HT1080 (cell line): ENCODE measurements at regions not wholly inside any gene's neighbourhood (a gene's known extent, or its start where the extent isn't known, plus 50 kb on each side); places are given as distances from the start of the nearest gene placed in this dataset.

ENCODE experiments used
- DNase-seq: peaks from one replicate; pipeline ENCODE4 v3.0.0-alpha.2; 2015; ENCODE audit warnings: low read depth

DNA sequence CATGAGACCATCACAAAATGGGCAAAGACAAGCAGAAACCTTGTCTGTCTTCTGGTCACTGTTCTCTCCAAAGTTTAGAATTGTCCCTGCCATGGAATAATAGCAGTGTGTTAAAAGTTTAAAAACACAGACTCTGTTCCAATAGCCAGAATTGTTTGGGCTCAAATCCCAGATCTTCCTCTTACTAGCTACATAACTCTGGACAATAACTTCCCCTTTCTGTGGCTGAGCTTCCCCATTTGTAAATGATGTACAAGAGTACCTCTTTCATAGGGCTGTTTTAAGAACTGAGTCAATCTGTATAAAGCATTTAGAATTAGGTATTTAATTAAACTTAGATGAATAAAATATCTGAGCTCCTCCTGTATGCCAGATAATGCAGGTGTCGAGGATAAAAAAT, 623.0 kb downstream of the NTRK3 start:
- no peak for DNase-seq

DNA sequence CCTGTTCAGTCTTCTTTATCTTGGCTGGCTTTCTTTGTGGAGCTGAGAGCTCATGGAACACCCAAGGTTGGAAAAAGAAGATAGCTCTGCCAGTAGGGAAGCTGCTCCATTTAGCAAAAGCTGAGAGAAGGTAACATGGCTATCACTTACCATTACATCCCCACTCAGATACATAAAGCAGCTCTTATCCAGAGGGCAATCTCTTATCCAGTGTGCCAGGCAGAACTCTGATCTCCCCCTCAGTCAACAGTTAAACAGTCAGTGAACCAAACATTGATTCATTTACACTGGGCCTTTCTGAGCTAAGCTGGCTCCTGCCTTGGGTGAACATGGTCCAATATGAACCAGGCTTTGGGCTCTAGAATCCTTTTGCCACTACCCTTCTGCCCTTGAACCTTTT, 624.2 kb downstream of the NTRK3 start:
- no peak for DNase-seq

DNA sequence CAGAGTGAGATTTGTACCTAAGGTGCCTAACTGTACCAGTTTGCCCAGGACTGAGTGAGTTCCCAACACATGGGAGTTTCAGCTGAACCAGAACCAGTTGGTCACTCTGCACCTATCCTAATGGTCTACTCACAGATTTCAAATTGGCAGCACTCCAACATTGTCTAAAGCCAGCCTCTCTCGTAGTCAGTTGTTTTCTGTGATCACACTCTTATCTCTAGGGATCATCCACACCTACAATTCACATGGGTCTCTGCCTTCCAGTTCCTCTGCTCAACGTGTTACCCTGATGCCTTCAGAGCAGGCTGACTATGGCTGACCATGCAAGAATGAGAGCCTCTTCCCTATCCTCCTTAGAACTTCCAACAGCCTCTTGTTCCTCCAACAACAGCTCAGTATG, 624.8 kb downstream of the NTRK3 start:
- no peak for DNase-seq

DNA sequence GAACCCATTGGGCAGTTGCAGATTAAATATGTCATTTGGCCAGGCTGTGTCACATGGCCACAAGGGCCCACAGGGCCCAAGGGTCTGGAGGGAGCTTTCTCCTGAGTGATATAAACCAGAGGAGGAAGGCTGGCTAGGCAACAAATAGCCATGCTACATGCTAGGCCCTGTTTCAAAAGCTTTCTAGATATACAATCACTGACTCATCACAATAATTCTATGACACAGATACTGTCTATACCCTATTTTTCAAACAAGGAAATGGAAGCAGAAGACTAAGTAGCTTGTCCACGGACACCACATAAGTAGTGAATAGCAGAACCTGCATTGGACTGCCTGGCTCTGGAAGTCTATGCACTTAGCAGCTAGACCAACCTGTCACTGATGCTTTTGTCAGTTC, 625.4 kb downstream of the NTRK3 start:
- DNase-seq: no peak

DNA sequence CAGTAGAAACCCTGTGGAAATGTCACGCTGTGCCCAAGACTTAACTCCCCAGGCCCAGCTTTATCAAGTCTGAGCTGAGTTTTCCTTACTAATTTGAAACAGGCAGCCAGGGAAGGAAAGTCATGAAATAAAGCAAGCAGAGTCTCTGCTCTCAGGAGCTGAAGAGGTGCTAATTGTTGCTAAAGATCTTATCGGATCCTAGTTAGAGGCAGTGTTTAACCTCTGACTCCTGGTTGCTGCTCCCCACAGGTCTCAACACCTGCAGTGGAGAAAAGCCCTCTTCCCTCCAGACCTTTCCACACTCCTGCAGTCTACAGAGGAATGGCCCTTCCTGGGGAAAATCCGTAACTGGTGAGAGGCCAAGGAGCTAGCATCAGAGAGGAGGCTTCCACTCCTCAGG, 628.2 kb downstream of the NTRK3 start:
- DNase-seq: no peak

DNA sequence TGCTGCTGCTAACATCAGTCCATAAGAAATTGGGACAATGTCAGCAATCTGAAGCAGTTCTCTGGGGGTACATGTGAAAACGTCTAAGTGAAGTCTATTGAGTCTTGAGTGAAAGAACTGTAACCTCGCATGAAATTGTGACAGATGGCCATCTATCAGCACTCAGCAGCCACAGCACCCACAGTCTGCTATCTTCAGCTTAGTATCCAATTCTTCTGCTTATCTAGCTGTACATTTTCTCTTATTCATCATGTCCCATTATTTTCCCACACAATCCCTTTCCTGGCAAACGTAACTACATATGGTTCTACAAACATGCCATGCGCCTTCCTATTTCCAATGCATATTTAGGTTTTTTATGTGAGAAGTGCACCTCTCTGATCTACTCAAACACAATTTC, 629.7 kb downstream of the NTRK3 start:
- DNase-seq: no peak

DNA sequence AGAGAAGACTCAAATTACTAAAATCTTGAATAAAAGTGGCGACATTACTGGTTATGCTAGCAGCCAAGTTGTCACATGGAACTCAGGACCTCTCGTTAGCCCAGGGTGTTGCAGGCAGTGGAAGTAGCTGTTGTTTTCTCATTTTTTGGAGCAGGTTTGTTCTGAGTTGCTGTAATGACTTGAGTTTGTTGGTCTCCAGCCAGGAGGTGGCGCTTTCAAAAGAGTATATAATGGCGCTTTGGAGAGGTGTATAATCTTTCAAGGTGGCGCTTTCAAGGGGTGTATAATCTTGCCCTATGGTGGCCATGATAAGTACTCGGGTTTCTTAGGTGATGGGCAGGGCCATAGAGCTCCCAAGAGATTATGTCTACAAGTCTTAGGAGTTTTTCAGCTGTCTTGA, 632.7 kb downstream of the NTRK3 start:
- no peak for DNase-seq

DNA sequence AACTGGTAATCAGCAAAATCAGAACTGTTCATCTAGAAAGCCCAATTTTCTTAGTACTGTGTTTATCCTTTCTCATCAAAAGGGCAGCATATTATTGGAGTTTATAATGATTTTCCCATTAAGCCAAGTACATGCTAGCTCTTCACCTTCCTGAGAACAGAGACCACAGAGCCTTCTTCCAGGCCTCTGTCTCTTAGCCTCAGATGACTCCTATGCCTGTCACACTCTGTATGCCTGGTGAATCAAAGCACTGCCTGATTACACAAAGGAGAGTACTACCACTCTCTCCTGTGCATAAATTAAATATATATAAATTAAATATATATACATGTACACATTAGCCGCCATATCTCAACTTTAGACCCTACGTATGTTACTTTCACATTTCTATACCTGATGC, 636.1 kb downstream of the NTRK3 start:
- peak; percentile 9 for DNase-seq

DNA sequence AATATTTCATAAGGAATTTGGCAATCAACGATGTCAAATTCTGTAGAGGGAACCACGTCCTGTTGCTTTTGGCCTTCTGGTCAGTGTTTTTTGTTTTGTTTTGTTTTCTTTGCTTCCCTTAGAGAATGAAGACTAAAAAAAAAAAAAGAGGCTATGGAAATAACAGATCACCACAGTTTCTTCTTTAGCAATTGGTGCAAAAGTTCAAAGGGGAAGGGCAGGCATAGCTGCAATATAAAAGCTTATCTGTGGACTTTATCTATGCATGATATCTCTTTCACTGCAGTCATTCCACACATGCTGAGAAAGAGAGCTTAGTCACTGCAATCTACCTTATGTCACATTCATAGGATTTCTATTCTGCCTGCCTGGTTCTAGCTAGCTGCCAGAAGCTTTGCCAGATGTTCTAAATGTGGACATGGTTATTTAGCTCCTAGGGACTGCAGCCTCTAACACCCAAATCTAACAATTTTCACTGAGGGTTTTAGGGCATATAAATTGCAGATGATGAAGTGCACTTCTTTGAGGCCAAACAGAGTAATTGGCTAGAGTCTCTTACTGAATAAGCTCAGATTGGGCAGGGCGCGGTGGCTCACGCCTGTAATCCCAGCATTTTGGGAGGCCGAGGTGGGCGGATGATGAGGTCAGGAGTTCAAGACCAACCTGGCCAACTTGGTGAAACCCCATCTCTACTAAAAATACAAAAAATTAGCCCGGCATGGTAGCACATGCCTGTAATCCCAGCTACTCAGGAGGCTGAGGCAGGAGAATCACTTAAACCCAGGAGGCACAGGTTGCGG, 637.2 kb downstream of the NTRK3 start:
- peak; percentile 63 for DNase-seq

DNA sequence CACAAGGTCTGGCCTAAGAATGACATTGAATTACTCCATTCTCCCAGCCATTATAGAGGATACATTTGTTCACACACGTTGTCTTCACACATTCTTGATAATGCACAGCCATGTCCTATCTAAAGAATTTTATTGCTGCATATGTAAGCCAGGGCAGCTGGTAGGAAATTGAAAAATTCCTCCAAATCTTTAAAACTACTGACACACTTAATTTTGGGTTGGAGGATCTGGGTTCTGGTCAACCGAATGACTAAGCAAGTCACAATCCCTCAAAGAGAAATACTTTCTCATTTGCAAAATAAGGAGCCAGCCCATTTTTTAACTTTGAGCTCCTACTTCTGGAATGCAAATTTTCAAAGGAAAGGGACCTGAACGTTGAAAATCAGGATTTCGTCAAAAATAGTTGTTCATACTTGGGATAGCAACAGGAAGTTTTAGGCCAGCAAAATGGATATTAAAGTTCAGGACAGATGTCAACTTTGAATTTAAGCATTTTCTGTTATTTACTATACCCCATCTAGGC, 638.3 kb downstream of the NTRK3 start:
- DNase-seq: no peak

DNA sequence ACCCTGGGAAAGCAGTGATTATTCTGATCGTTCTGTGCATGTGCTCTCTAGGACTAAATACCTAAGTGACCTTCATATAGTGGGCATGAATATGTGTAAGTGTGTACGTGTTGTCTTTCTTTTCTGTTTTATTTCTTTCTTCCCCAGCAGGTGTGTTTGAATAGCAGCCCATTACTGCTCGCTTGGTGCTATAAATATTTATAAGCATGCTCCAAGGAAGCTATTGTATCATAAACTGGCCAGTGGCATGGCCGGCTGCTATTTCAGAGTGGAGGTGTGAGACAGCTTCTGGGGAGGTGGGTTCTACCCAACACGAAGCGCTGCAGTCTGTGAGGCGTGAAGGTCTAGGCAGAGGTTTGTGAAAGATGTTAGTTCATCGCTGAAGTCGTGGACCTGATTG, 641.8 kb downstream of the NTRK3 start:
- no peak for DNase-seq

DNA sequence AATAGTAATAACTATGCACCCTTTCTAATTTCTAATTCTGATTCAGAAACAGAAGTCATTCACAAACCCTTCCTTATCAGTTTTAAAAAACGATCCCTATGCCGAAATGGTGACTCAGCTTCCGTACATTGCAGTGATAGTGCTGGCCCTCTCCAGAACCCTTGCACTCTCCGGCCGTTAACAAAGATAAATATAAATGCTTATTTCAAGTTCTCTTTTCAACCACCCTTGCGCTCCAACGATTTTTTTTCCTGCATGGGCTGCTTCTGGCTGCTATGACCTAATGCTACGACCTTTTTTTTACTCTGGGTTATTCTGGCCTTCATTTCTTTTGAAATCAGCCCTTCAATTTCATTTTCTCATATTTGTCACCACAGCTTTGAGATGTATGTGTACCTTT, 646.2 kb downstream of the NTRK3 start:
- DNase-seq: no peak

DNA sequence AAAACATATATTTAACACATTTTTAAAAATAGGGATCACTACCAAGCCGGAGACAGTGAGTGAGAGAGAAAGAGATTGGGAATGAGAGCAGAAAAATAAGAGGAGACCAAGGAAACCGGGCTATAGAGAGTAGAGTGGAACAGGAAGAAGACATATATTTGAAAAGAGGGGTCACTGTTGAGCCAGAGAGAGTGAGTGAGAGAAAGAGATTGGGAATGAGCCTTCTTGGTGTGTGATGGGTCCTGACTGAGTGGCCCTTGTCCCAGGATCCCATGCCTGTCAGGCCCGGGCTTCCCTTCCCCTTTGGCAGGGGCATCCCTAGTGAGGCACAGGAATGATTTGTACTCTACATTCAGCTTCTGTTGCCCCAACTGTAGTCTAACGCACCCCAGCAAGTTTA, 646.6 kb downstream of the NTRK3 start:
- DNase-seq: no peak

DNA sequence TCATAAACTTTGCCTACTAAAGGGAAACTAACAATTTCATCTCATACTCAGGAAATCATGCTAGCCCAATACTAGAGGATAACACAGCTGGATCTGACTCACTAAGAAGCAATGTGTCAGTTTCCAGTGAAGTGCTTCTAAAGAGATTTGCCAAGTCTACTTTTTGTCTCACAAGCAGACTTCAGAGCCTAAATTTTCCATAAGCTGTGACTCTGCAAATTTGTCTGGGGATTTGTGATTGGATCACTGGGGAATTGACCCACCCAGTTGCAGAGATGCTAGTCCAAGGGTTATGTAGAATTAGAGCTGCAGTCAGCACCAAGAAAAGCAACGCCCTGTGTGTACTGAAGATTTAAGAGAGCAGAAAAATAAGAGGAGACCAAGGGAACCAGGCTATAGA, 647.1 kb downstream of the NTRK3 start:
- DNase-seq: peak; percentile 92

DNA sequence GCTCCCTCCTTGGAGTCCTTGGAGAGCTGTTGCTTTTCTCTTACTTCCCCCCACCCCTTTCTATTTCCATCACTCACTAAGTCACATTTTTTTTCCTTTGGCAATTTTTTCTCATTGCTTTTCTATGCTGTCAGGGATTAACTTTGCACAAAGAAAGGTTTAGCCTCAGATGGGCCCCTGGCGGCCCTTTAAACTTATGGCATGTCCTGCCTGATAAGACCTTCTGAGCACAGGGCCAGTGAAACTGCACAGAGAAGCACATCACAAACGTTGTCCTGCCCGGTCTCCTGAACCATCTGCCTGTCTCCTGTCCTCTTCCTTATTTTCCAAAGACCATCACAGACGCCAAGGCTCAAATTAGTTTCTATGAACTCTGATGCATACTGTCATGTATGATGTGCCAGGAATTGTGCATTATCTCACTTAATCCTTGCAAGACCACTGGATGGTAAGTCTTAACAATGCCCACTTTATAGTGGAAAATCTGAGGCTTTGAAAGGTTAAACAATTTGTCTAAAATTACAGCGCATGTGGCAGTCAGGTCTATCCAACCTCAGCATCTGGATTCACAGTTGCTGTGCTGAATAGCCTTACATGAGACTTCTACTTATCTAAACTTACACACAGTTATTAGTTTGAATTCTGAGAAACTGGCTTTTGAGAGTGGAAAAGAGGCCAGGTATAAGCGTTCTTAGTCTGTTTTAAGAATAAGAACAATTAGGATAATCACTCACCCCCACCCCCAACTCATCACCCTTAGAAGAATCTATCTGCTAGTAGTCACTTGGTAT, 648.1 kb downstream of the NTRK3 start:
- no peak for DNase-seq

DNA sequence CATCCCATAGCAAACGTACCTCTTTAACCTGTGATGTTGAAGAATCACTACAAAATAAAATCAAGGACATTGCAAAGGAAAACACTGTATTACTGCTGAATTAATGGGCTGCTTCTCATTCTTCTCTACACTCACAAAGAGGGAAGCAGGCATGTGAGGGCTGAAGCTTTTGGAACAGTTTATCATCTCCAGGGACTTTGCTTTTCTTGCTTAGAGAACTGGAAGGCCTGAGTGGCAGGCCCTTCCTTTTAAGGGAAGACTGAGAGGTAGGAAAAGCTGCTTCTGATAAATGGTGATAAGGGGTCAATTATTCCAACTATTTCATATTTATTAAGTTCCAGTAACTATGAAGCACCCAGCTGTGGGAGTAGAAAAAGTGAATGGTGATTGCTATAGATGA, 649.6 kb downstream of the NTRK3 start:
- no peak for DNase-seq

DNA sequence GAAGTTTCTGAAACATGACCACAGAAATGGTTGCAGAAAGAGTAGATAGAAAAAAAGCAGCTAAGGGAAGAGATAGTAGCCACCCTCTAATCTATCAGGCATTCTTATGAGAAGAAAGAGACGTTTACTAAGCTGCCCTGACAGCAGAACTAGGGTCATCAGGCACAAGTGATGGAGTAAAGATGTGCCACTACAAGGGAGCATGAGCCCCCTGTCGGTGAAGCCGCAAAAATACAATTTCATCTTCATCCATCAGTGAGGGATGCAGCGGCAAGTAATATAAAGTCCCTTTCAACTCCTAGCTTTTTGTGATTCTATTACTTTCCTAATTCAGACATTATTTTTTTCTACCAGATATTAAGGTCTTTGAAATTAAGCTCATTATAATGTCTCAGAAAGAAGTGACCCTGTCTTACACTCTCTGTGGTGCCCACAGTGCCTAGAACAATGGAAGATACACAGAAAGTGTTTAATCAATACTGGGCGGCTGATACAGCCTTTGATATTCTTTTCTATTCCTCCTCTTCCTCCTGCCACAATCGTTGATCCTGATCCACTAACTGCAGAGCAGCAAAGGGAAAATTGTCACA, 651.6 kb downstream of the NTRK3 start:
- no peak for DNase-seq

DNA sequence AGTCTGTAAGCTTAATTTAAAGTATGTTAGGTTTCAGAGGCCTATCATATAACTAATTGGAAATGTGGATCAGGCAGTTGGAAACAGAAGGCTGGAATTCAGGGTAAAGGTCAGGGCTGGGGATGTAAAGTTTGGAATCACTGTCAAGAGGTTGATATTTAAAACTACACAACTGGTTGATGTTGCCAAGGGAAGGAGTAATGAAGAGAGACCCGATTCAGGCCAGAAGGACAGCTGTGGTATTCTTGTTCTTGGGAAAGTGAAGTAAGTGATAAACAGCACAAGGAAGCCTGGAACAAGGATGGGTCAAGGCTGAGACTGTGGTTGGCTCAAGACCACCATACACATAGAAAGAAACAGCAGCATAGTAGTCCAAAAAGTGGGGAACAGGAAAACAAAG, 654.2 kb downstream of the NTRK3 start:
- DNase-seq: no peak

DNA sequence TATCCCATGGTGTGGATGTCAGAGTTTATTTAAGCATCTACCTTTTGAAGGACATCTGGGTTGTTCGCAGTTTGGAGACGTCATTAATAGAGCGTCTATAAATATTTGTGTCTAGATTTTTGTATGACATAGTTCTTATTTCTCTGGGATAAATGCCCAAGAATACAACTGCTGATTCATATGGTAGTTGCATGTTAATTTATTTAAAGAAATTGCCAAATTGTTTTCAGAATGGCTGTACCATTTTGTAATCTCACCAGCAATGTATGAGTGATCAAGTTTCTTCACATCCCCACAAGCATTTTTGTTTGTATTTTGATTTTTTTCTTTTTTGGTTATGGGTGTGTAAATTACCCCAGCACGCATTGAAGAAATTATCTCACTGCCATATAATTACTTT, 656.9 kb downstream of the NTRK3 start:
- DNase-seq: no peak

DNA sequence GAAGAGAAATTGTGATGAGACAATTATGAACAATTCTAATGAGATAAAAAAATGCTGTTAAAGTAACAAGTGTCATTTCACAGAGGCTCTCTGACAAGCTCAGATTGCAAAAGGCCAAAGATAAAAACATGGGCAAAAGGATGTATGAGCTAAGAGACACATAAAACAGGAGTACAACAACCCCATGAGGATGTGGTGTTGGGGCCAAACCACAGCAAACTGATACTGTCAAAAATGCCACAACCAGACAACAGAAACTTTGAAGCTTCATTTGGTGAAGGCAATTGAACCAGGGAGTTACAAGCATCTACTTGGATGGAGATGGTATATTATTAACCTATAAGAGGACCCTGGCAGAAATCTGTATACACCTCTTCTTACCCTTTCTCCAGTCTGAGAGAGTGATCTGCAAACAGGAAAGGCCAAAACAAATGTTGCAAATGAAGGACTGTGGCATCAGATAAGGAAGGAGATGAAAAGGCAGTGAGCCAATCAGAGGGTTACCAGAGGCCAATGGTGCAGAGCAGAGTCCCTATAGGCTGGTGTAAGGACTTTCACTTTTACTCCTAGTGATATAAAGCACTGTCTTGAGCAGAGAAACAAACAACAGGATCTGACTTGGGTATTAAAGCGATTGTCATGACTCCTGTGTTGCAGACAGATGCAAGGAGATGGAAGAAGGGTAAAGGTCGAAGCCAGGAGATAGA, 659.0 kb downstream of the NTRK3 start:
- DNase-seq: peak; percentile 5

DNA sequence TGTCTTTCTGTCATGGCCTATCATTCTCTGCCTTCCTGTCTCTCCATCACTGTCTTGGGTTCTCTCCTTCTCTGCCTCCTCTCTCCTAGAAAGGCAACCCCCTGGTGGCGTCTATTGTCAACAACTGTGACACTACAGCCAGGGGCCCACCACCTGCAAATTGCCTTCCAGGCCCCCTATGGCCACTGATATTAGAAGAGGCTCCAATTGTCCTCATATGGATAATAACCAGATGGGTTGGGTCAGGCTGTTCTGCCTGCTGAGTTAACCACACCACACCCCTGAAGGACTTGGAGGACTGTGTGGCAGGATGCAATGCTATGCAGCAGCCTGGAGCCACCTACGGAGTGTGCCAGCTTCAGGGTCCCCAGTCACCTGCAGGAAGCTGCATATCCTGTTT, 665.0 kb downstream of the NTRK3 start:
- DNase-seq: no peak

DNA sequence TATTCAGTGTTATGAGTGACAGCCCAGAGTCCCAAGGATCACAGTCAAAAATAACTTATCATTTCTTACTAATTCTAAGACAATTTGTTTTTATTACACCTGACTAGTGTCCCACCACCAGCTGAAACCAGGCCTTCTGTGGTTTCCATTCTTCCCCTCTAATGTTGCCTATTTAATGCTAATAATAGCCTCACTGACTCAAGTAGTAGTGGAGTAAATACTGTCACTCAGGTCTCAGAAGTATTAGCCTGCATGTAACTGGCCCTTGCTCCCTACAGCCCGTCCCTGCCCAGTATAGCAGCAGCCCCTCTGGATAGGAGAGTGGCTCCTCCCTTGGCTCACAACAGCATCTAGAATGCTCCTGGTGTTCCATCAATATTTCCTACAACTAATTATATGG, 665.5 kb downstream of the NTRK3 start:
- no peak for DNase-seq
